Stromal cell of bone marrow (primary cell): ENCODE measurements at regions not wholly inside any gene's neighbourhood (a gene's known extent, or its start where the extent isn't known, plus 50 kb on each side); places are given as distances from the start of the nearest gene placed in this dataset.
A peak's percentile ranks its signal among the peaks of the same experiment; 100 is the strongest.

Experiments used
- DNase-seq: peaks from one replicate; pipeline ENCODE4 v3.0.0-alpha.2; 2012; ENCODE audit warnings: low read depth

DNA sequence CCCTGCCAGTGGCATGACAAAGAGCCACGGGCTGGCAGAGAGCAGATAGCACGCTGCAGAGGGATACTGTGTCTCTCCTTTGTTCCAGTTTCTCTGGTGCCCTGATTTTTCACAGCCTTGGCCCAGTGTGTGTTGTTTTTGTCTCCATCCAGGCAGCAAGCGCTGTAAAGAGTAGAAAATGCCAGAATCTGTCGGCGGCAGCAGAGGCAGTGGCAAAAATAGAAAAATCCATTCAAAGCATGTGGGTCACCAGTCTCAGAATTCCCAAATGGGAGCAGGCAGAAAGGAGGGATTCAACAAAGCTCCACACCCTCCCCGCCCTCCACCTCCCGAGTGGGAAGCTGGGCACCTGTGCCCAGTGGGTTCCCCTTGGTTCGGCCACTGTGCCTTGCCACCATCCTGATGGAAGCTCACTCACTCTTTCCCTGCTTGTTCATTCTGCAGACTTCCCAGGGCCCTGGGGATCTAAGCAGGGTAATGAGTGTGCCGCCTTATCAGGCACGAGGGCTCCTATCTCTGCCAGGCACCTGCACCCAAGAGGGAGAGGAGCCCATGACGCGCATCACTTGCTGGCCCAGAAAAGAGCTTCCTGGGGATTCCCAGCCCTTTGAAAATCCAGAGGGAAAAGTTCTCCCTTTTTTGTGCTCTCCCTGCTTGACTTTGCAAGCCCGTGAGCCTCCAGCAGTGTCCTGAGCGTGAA, 416.9 kb downstream of the IRS2 start:
- no peak for DNase-seq

DNA sequence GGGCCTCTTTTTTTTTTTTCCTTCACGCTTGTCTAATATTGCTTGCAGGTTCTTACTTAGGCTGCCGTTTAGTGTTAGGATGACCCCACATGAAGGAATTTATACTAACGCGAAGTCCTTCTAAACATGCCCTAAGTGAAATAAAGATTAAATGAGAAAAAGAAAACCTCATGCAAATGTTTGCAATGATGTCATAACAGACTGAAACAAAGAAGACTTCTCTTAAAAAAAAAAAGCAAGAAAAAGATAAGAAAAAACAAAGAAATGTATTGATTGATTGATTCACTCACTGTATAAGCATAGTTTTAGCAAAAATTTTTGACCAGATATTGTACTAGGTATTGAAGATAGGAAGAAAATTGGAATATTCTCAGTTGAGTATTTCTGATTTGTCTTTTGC, 418.2 kb downstream of the IRS2 start:
- DNase-seq = no peak

DNA sequence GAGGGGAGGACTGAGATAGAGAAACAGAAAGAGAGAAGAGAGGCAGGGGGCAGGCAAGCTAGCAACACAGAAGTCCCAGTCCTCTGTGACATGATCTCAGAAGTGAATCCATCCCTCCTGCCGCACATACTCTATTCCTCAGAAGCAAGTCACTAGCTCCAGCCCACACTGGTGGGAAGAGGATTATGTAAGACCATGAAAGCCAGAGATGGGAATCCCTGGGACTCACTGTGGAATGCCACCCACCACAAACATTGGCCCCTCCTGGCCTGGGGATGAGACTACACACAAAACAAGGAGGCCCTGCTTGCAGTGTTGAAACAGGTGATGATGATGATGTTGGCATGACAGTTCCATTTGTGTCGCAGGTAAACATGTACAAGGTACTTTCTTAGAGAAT, 419.9 kb downstream of the IRS2 start:
- DNase-seq = no peak

DNA sequence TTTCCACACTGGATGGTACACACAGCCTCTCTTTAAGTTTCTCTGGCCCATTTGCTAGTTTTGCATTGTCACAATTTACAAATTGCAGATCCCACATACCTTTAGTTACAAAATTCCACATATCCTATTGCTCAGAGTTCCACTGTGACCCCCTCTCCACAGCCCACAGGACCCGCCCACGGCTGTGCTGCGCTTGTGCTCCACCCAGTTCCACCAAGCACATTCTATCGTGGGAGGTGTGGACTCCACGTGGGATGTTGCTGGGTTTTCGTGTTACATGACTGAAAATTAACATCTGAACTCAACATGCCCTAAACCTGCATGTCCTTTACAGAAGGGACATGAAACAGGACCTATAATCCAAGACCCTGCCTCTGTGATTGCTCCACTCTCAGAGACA, 423.0 kb downstream of the IRS2 start:
- no peak for DNase-seq

DNA sequence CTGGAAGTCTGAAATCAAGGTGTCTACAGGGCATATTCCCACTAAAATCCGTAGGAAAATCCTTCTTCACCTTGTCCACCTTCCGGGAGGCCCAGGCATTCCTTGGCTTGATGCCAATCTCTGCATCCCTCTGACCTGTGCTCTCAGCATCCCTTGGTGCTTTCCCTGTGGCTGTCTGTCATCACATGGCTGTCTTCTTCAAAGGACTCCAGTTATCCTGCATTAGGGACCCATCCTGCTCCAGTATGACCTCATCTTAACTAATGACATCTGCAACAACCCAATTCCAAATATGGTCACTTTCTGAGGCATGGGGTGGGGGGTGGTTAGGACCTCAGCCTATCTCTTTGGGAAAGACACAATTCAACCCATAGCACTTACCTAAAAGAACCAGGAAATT, 423.8 kb downstream of the IRS2 start:
- DNase-seq = no peak

DNA sequence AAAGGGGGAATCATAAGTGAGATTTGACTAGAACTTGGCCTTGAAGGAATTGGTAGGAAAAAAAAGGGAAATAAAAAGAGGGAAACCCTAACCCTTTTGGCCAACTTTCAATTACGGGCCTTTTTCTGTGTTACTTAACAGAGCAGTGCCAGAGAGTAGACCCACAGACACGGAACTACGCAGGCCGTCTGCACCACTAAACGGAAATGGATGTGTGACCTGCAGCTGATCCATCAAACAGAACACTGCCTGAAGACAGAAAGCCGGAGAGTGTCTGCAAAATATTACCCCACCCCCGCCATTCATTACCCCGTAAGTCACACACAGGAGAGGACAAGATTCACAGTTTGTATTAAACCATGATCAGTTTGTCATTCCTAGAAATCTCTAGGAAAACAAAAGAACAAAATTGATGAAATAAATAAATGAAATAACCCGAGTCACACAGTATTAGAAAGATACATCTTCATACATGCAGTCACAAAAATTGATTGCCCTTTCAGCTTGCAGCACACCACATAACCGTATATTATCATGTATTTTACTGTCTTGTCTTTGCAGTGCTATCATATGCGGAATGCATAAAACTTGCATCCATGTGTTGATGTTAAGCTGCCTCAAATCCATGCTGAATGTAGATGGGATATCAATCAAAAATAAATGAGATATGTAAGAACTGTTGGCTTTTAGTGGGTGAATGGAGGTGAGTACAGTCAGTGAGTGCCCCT, 424.7 kb downstream of the IRS2 start:
- no peak for DNase-seq

DNA sequence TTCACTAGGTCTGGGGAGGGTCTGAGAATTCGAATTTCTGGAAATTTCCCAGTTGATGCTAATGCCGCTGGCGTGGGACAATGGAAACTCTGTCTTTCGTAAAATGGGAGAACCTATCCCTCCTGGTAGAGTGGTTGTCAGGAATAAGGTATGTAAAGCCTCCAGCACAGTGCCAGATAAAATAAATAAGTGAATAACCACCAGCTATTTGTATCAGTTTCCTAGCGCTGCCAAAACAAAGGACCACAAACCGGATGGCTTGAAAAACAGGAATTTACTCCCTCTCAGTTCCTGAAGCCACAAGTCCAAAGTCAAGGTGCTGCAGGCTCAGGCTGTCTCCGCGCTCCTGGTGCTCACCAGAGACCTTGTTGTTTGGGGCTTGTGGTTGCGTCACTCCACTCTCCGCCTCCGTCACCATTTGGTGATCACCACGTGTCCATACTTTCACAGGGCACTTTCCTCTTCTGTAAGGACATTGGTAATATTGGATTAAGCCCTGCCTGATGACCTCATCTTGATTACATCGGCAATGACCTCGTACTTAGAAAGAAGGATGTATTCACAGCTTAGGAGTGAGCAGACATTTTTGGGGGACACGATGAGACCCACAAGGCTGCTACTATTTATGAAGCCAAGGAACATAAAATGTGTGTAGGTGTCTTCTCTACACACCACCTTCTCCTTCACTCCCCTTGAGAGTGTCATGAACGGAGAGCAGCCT, 428.5 kb downstream of the IRS2 start:
- no peak for DNase-seq

DNA sequence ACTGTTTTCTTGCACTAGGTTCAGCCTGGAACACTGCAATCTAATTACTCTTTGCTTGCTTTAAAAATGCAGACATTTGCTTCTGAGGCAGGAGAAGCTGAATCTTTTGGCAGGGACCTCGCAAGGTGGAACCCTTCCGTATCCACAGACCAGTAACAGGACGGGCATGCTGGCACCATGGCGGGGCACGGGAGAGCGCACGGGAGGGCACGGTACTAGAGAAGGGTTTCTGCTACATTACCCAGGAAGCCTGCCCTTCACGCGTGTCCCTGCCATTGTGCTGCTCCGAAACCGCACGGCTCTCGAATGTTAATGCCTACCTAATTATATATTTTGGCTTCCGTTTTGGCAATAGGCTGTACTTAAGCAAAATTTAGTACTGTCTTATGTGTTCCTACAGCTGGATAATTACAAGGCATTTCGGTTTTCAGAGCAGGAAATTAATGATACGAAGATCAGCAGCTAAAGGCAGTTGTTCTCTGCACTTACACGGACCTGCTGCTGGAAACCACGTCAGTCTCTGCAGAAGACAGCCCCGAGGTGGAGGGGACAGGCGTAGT, 430.4 kb downstream of the IRS2 start:
- no peak for DNase-seq

DNA sequence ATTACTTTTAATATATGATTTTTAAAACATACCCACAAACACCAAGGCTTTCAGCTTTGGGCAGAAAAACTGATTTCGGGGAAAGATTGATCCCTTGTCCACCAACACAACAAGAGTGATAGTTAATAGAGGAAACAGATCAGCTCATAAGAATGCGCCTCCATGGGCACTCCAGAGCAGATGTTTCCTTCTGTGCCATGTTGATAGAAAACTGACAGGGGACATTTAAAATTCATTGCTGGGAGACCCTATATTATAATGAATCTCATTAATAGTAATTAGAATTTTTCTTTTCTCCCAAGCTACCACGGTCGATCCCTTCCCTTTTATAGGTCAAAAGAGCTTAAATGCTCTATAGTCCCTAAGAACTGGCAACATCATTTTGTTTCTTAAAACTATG, 431.2 kb downstream of the IRS2 start:
- no peak for DNase-seq

DNA sequence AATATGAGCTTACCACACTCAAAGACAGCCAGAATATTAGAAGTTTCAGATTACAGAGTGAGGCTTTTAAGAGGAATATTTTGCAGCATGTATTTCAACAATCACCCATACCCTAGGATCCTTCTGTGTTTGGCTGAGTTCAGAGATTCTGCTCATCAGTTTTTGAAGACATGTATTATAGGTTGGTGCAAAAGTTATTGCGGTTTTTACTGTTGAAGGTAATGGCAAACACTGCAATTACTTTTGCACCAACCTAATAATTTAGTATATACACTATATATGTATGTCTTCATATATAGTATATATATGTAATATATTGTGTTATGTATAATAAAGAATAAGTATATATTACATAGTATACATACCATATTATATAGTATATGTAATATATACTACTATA, 435.1 kb downstream of the IRS2 start:
- DNase-seq = no peak

DNA sequence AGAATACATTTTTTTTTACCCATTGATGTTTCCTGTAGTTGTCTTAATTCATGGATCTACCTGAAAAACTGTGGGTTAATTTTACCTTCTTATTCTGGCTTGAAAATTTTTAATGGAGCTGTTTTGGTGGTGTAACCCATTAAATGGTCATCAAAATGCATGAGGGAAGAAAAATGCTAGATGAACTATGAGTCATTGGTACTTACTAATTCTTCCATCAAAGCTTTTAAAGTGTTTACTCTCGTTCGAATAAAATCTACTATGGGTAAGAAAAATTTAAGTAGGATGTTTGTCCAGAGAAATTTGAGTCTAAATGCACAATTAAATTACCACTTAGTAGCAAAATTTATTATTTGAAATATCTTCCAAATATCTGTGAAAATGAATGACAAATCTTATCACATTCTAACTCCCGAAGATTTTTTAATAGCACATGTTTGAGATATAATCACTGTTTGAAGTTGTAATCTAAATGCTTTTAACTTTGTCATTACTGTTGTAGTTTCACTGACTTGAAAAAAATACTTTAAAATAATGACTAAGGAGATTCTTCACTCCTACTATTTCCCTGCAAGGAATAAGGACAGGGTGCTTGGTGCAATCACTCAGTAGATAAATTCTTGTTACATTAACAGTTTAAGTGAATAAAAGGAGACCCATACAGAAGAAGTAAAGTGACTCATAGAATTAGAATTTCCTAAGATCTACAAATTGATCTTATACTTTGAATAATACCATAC, 437.7 kb downstream of the IRS2 start:
- DNase-seq = no peak

DNA sequence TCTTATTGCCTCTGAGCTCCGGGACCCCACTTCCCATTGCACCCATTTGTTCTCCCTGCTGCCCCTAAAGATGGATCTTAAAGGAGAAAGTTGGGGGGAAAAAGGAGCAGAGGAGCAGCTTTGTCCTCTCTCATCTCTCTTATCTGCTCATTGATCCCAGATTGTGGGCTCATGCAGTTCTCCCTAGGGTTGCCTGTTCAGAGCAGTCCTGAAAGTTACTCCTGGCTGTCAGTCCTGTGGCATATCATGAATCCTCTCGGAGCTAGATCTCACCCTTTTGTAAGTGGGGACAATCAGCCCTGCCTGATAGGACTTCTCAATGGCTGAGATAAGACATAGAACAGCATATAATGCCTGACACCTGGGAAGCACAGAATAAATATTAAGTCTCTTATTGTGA, 440.3 kb downstream of the IRS2 start:
- DNase-seq = no peak

DNA sequence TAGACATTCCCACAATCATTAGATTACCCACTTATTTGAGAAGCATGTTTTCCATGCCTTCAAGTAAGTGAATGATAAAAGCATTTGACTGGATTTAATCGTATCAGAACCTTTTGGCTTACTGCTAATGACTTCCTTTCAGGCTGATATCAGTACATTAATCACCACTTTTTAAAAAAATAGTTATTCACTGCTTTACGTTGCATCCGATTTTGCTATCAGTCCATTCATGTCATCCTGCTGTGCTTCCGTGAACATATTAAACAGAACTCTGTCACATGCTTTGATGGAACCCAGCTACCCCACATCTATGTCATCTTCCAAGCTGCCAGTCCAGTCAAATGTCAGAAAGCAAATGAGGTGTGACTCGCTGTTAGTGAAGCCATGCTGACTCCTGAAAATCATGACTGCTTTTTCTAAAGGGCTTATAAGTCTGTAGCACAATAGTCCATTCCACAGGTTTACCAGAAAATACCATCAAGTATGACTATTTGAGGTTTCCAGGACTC, 440.9 kb downstream of the IRS2 start:
- no peak for DNase-seq

DNA sequence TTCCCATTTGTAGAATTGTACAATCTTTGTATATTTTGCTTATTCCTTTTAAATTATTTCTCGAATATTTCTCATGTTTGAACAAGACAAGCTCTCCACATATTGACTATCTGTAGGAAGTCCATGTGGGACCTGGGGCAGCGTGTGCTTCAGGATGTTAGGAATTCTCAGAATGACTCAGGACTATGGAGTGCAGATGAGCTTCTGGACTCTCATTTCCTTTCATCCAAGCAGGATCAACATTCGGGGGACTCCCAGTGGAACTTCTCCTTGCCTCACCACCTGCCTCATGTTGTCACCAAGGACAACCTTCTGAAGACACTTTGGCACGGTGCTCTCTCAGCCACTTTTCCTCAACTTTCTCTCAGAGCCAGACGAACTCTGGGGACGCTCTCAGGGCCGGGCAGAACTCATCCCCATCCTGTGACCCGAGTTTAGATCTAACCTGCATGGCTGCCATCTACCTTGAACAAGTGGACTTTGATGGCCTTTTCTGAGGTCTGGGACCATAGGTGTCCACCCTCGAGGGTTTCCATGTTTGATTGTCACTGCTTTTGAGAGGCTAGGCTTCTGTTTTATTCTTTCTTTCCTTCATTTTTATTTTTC, 441.7 kb downstream of the IRS2 start:
- no peak for DNase-seq

DNA sequence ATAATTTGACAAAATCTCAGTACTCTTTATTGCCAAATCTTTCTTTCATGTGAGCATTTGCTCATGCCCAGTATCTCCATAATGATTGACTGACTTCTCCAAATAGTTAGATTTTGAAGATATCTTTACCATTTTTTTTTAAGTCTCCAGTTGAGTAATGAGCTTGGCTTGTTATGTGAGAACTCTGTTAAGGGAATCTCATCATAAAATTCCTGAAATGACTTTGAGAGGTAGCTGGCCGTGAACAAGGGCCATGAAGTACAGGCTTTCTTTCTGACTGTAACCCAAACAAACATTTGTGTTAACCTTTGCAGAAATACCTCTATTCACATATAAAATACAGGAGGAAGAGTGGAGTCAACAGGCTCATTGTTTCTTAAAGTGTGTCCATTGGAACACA, 449.7 kb downstream of the IRS2 start:
- no peak for DNase-seq

DNA sequence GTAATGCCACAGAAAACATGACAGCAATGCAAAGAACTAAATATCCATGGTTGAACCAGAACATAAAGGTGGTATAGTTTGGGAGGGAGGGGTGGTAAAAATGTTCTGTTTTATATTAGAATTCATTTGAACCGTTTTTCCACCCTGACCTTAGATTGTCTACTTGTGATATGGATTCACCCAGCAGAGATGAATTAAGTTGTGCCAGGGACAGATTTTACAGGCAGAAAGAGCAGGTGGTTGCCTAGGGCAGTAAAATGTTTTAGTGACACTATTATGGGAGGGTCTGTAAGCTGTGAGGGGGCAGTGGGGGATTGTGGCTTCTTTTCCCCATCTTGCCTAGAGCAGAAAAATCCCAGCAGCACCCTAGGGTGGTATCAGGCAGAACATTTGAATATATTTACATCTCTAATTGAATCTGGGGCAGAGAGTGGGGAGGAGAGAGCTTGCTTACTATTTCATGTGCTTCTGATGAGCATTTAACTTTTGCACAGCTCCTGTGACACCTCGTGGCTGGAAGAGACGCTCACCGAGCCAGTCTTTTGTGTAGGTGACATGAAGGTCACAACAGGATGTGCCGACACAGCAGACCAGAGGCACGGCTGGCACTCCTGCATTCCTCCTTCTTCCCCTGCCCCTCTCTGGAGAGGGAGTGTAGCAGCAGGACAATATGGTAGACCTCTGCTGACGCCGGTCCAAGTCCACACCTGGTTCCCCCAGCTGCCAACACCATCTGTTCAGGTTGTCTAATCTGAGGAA, 452.3 kb downstream of the IRS2 start:
- no peak for DNase-seq

DNA sequence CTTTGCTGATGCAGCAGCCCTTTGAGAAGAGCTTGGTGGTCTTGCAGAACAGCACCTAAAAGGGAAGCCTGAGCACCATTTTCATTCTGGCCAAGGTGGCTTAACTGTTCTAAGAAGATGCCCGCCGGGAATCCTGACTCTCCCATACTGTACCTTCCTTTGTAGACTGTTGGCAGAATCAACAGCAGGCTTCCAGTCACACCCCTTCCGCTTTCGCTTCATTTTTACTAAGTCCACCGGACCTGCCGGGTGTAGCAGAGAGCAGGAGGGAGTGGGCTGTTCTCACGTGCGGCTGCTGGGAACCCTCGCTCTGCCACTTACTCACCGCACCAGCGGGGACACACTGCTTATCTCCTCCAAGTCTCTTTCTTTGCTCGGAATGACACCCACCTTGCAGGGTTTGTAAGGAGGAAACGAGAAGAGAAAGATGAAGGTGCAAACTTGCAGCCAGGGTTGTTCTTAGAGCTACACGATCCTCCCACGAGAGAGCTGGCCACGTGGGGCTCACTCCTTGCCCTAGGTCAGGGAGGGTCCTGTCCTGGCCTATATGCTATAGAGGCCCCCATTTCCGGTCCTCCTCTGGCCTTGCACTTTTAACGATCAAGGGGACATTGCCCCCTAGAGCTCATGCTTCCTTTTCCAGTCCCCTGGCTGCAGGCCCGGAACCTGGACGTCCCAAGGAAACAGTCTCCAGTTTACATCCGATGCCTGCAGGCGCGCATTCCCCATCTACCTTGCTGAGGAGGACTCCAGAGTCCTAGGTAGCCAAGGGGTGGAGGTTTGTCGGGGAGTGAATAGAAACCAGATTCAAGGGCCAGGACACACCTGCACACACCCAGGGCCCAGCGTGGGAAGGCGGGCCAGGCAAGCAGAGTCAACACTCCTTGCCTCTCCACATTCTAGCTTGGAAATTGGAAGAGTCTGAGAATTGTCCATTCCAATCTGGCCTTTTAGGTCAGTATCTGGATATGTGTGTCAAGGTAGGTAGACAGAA, 453.6 kb downstream of the IRS2 start:
- DNase-seq = no peak

DNA sequence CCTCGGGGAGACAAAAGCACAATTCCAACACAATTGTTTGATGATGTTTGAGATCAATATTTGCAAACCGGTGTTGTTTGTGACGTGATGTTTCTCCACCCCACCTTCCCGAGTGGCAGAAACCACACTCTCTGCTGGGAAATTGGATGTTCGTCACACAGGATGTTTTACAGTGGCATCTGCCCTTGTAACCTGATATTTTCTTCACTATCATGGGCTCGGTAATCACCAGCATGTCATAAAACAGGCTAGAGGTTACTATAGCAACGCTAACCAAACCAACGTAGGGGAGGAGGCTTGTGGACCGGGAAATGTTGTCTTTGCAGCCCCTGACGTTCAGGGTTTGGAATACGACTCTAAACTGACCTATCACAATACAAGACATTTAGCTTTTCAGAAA, 454.5 kb downstream of the IRS2 start:
- DNase-seq = peak; percentile 50

DNA sequence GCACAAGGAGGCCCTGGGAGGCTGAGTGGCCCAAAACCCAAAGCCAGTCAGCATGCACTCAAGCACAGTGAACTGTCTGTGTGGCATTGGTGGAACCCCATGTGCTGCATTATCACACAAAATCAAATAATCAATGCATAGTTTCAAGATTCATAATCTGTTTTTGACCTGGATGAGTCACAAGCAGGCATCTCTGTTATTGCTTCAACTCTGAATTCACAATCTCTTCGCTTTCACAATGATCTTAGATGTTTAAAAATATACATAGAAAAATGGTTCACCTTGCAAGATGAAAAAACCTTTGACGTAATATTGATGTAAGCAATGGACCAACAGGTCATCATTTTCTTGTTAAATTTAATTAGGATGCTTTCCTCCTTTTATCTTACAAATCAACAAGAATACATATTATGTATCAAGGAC, 455.4 kb downstream of the IRS2 start:
- no peak for DNase-seq

DNA sequence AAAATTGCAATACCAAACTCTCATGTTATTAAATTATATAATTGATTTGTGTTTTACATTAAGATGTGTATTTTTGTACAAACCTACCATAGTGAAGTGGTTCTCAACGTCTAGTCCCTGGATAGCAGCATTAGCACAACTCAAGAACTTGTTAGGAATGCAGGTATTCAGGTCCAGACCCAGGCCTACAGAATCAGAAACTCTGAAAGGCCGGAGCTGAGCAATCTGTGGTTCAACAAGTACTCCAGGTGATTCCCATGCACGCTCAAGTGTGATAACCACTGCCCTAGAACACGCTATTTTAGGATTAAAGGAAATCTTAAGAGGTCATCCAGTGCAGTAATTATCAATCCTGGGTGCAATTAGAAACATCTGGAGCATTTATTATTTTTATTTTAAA, 456.3 kb downstream of the IRS2 start:
- no peak for DNase-seq
